Ecto neural progenitor cell (in vitro differentiated cells): ENCODE measurements at regions not wholly inside any gene's neighbourhood (a gene's known extent, or its start where the extent isn't known, plus 50 kb on each side); places are given as distances from the start of the nearest gene placed in this dataset.

Experiments
- DNase-seq: peaks from one replicate; pipeline ENCODE4 v3.0.0-alpha.2; 2018; ENCODE audit warnings: low spot score

DNA sequence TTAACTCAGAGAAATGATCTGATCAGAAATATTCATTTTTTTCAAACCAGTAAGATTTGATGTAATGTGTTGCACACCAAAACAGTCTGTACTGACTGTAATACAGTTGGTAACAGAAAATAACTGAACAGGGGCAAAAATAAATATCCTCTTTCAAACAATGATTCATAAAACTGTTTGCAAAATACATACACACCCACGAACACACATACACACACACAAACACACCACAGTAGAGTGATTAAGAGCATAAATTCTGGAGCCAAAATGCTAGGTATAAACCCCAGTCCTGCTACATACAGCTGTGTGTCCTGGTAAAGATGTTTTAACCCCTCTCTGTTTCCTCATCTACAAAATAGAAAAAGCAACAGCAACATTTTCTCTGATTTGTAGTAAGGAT is 376.6 kb downstream of the PDGFC start:
- DNase-seq, result no peak

DNA sequence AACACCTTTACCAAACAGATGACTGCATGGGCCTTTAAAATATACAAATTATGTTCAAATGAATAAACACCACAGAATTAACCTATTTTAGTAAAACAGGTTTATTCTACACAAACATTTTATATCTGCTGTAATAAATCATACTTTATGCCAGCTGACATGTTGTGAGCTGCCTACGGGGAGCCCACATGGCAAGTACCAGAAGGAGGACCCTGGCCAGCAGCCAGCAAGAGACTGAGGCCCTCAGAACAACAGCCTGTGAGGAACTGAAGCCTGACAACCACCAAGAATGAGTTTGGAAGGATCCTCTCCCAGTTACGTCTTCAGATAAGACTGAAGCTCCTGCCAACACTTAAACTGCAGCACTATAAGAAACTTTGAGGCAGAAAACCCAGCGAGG is 377.0 kb downstream of the PDGFC start:
- DNase-seq, result no peak

DNA sequence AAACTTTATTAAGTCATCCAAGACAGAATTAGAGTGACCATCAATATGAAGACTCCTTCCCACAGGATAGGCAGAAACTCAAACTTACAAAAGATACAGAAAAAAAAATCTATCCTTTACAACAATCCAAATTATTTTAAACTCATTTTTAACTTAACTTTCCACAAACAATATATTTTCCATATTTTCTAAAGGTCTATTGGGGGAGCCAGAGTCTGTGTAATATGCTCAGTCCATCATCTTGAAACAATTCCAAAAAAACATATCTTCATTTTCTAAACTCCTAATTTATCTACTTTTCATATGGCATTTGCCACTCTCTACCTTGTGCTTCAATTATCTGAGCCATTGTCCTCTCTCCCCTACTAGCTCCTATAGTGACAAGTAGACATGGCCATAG is 378.1 kb downstream of the PDGFC start:
- DNase-seq, result no peak

DNA sequence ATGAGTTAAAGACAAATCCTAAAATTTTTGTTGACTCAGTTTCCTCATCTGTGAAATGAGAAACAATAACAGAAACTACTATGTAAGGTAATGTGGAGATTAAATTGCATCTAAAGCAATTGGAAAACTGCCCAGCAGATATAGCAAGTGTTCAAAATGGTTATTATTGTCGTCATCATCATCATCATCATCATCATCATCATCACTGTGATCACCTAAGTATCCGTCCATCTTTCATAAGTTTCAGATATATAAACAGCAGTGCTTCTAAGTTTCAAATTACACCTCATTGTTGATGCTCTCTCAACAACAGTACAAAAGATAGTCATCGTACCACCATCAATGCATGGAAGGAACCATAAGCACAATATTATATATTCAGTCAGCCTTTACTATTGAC is 379.9 kb downstream of the PDGFC start:
- no peak for DNase-seq

DNA sequence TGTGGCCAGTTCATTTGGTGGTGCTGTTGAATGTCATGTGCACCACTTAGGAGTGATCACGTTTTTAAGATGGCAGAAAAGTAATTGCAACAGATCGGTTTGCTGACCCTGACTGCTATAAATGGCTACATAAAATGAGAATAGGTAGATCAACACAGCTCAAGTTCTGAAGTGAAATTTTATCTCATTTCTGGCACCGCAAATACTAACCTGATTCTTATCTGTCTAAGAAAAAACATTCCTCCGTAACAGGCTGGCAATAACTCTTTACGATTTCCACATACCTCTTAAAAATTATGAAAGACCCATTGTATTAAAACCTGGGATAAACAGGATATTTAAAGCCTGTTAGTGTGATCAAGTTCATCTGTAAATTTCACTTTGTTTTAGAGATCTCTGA is 387.5 kb downstream of the PDGFC start:
- DNase-seq, result no peak

DNA sequence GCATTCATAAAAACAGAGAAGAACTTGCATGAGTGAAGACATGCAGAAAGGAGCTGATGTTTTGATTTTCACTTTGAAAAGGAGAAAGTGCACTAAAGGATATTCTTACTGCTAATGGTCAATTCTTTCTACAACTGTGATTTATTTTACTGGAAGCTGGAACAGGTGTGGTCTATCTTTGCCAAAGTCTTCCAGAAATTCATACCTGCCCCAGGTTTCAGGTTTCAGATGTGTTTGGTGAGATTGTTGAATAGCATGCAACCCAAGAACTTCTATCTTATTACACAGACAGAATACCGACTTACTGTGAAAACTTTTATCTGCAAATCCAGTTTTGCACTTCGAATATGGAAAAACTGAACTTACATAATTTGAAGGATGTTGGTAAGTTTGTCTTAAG is 388.3 kb downstream of the PDGFC start:
- no peak for DNase-seq

DNA sequence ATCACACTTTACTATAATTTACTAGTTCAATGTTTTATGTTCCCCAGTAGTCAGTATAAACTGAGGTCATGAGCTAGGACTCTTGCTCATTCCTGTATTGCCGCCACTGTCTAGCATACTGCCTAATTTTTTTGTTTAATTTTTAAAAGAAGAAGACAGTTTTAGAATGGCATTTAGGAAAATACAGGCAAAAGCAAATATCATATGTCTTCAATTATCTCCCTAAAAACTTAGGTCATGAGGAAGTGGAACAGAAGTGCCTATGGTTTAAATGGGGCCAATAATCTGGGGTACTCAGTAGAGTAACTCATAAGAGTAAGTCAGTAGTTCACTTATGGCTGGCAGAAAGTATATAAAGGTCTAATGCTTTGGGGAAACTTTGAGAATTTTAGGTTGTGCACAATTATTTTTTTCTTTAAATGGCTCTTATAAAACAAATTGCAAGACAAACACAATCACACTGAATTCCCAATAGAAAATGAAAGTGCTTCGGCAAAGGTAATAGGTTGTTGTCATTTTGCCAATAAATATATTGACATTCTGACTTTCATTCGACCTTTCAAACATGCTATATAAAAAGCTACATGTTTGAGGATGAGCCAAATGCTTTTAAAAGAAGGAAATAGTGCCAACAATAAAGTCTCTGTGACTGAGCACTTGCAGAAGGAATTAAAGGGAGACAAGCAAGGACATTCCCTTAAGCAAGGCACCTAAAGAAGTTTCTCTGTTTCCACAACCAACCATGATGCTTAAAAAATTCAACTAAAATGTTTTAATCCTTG is 390.1 kb downstream of the PDGFC start:
- DNase-seq, result no peak

DNA sequence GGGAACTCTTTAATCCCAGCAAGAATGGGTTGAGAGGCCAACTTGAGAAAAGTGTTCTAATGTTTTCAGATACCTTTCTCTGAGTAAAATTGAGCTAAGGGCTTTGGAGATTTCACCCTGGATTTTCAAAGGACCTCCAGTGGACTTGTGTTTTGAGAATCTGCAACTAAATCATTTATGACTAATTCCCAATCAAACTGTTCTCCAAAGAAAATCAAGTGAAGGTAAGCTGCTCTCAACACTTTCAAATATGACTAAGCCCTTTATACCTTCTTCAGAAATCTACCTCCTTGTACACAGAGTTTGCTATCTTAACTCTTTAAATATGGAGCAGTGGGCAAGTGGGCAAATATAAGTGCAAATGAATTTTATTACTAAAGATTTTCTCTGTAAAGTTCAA is 392.9 kb downstream of the PDGFC start:
- no peak for DNase-seq

DNA sequence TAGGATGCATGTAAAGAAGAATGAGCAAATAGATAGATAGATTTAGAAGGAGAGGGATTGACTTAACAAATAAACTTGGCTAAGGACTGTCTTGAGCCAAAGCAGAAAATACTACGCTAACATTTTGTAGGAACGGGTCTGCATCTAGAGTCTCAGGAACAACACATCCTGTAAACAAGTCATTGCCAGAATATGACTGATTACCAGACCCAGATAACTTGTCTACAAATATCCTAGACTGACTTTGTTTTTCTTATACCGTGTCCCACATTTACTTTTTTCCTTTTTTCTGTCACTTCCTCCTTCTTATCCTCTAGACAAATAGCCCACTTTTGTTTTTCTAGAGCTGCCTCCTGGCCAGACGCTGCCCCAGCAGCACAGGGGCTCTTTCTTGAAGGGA is 393.6 kb downstream of the PDGFC start:
- DNase-seq, result no peak

DNA sequence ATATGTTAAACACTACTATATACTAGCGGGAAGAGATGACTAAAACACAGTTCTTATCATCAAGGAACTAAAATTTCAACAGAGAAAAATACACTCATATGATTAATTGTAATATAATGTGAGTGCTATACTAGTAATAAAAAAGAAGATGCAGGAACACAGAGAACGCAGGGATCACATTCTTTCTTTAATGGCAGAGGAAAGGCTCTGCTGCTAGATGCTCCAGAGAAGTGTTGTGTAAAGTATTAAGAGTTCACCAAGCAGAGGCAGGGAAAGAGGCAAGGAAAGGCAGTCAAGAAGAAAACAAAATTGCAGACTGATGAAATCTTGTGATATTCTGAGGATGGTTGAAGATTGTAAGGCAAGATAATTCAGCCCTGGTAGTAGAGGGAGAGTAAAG is 394.7 kb downstream of the PDGFC start:
- DNase-seq, result no peak

DNA sequence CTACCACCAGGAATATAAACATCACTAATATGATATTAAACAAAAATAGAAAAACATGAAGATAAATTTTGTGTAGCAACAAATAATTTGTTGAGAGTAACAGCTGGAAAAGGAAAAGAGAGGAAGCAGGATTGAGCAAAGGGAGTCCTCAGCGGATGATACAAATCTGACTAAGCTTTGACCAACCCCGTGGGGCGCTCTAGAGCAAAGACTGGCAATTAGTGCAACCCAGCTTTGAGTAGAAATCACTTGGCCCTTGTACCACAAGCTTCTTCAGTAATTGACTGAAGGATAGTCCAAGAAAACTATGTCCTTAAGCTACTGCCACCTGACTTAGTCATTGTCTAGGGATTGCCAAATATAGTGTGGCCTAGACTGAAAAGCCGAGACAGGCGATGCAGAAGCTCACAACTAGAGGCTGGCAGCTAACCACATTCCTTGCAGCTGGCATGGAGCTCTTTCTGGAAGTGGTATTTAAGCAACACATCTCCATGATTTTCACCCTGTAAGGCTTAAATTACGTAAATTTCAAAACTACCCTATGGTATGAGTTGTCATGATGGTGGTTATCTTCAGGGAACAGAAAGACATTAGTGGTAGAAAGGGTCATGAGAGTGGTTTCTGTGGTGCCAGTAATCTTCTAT is 396.0 kb downstream of the PDGFC start:
- DNase-seq, result no peak

DNA sequence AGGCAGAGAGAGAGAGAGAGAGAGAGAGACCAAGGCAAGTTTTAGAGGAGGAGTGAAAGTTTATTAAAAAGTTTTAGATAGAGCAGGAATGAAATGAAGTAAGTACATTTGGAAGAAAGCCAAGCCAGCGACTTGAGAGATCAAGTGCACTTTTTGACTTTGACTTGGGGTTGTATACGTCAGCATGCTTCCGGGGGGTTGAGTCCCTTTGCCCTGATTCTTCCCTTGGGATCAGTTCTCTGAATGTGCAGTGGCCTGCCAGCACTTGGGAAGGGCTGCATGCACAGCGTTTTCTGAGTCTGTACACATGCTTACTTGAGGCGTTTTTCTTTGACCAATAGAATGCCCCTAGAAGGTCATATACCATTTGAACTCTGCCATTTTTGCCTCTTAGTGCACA is 400.5 kb downstream of the PDGFC start:
- no peak for DNase-seq

DNA sequence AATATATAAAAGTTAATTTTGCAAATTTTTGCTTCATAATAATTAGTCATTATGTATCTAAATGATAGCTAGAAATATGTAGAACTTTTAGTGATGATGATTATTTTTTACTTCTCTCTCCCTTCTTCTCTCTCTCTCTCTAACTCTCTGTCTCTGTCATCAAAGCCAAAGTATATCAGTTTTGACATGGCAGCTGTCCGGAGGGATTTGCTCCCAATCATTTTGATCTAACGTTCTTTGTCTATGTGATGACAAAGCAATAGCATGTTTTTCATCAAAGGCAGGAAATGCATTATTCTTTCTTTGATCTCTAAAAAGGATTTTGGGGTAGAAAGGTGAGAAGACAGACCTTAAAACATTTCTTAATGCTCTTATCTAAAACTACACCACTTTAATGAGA is 402.1 kb downstream of the PDGFC start:
- DNase-seq, result no peak

DNA sequence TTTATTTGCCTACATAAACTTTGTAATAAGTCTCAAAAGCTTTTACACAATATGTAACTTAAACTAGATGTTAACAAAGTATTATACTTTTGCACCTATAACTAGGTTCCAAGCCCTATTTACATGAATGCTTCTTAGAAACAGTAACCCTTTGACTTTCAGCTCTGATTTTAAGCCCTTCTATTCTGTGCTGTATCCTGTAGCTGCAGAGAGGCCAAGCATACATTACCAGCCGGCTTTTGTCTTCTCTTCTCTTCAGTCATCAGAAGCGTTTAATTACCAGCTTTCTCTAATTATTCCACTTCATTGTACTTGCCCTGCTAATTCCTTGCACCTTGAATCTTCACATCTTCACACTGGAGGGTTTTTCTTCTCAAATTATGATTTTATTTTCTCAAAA is 403.1 kb downstream of the PDGFC start:
- DNase-seq, result no peak

DNA sequence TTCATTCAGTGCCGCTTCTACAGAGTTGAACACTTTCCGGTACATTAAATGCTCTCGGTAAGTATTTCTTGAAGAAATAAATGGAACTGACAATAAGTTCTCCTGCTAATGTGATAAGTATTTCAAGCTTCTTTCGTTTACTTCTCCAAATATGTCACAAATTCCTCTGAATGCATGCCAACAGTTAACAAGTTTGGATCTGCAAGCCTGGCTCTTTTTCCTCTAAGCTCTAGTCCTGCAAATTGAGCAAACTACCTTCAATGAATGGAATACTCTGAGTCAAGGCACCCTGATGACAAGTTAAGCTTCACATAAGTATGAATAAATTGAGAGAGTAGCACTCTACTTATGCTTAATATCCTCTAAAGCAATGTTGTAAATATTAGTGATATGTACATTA is 403.6 kb downstream of the PDGFC start:
- DNase-seq, result no peak

DNA sequence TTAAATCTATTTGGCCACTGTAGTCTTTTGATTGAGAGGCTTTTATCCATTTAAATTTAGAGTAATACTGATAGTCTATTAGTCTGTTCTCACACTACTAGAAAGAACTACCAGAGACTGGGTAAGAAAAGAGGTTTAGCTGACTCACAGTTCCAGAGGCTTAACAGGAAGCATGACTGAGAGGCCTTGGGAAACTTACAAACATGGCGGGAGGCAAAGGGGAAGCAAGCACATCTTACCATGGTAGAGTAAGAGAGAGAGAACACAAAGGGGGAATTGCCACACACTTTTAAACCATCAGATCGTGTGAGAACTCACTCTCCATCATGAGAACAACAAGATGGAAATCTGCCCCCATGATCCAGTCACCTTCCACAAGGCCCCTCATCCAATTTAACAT is 410.9 kb downstream of the PDGFC start:
- DNase-seq, result no peak

DNA sequence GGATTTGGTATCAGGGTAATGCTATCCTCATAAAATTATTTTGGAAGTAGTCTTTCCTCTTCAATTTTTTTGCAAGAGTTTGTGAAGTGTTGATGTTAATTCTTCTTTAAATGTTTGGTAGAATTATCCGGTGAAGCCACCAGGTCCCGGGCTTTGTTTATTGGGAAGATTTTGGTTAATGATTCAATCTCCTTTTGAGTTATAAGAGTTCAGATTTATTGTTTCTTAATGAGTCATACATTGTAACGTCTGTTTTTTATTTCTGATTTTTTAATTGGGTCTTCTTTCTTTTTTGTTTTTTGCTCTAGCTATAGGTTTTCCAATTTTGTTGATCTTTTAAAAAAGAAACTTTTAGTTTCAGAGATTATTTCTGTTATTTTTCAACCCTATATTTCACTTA is 412.3 kb downstream of the PDGFC start:
- no peak for DNase-seq

DNA sequence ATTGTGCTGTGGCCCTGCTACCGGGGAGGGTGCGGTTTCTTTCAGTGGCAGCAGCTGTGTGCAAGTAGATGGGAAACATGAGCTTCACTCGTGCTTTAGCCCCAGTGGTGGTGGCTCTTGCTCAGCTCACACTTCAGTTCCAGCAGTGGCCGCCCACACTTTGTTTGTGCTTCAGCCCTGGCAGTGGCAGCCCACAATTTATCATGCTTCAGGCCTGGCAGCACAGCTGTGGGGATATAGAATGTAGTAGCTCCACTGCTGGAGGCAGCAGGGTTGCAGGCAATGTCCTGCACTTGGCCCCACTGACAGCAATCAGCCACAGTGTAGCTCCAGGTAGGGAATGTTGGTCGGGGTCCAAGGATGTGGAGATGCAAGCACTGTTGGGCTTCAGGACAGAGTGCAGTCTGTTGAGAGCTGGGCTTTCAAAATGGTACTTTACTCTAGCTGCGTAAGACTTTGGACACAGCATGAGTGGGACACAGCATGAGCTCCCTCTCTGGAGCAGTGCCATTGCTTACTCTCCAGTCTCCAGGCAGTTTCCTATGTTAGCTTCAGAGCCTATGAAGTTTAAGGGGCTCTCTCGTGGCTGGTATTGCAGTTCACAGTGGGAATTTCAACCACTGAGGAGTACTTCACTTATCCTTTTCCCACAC is 413.1 kb downstream of the PDGFC start:
- no peak for DNase-seq

DNA sequence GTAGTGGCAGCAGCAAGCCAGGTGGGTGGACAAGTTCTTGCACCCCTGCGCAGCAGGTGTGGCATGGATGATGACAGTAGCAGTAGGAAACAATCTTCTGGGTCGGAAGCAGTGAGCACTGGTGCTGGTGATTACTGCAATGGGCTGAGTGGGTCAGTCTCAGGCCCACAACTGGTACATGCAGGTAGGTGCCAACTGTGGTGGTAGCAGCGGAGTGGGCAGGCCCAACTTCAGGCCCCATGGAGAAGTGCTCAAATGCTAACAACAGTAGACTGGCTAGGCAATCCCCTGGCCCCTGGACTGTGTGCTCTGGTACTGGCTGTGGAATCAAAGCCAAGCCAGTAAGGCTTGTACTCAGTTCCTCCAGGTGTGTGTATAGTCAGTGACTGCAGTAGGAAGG is 413.7 kb downstream of the PDGFC start:
- no peak for DNase-seq

DNA sequence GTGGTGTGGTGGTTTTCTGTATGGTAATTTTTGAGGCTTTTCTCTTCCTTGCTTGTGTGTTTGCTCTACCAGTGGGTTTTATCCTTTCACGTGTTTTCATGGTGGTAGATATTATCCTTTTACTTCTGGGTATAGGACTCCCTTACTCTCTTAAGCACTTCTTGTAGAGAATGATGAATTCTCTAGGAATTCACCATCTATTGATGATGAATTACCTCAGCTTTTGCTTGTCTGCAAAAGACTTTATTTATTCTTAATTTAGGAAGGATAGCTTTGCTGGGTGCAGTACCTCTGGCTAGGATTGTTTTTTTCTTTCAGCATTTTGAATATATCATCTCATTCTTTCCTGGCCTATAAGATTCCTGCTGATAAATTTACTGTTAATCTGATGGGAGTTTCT is 415.3 kb downstream of the PDGFC start:
- no peak for DNase-seq

DNA sequence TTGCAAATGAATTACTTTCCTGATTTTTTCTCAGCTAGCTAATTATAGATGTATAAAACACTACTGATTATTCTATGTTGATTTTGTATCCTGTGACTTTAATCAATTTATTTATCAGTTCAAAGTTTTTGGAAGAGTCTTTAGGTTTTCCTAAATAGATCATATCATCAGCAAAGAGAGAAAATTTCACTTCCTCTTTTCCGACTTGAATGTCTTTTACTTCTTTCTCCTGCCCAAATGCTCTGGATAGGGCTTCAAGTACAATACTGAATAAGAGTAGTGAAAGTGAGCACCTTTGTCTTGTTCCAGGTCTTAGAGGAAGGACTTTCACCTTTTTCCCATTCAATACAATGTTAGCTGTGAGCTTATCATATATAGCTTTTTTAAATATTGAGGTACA is 417.9 kb downstream of the PDGFC start:
- DNase-seq, result no peak

DNA sequence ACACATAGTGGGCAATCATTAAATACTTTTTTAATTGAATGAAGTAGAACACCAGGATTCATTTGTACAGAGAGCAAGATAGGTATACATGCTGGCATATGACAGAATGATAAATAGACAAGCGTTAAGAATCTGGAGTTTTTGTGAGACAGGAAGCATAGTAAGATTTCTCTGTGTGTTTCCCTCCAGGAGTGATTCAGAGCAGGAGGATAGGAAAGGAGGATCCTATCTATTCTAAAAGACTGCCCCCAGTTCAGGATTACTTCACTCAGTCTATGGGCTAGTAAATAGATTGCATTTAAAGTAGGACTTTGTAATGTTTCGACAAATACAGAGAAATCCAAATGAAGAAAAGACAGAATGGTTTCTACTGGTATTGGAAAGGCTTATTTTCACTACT is 423.7 kb downstream of the PDGFC start:
- DNase-seq, result no peak

DNA sequence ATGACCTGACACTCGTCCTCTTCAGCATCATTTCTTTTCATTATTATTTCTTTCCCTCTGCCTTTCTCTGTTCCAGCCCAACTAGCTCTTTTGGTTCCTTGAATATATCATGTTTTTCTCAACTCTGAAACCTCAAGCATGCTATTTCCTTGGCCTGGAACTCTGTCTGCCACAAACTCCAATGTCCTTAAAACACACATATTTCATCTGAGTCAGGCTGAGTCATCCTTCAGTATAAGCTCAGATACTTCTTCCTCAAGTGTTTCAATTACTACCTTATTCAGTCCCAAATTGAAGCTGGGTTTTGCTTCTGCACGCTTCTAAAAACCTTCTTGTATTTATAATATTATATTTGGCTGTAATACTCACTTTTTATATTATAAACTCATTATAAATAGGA is 424.2 kb downstream of the PDGFC start:
- DNase-seq, result no peak
